IMR-90 (cell line): ENCODE measurements at regions not wholly inside any gene's neighbourhood (a gene's known extent, or its start where the extent isn't known, plus 50 kb on each side); places are given as distances from the start of the nearest gene placed in this dataset.

ENCODE experiments used
- ATAC-seq: fragments of 200-7000 bp; cut with Tn5 transposase; 2 replicates; pipeline ENCODE4 v1.9.1; 2020; ENCODE audit warnings: low read depth, mild to moderate bottlenecking, moderate library complexity
- BruUV-seq: library from RNA; stranded (reverse); fragments of 400-500 nt; replicated peaks from 2 replicates; lab custom pipeline; 2021; lab: Mats Ljungman, UMichigan
- CTCF ChIA-PET: fragments of 300-600 bp; formaldehyde crosslinking; extraction: SDS; loops from one replicate; lab custom pipeline; 2021; ENCODE audit warnings: antibody characterized with exemption; lab: Yijun Ruan, JAX
- POLR2A ChIA-PET: fragments of 300-600 bp; sonication (Branson Sonifier 250); formaldehyde crosslinking; loops from one replicate; lab custom pipeline; 2022; ENCODE audit warnings: antibody characterized with exemption; ENCODE audit not compliant: unreplicated experiment; lab: Charles Lee
- DNase-seq: peaks from one replicate; pipeline ENCODE4 v3.0.0; 2013
- H2AFZ ChIP-seq: replicated peaks from 2 replicates; pipeline ENCODE3; 2013; ENCODE audit warnings: low read length, mild to moderate bottlenecking; ENCODE audit not compliant: poor library complexity
- H2AK5ac ChIP-seq: 2 replicates; pipeline ENCODE4 v1.6.1; 2013; ENCODE audit warnings: low read depth, low read length, inconsistent platforms
- H2AK9ac ChIP-seq: replicated peaks from 2 replicates; pipeline ENCODE3; 2013; ENCODE audit warnings: mild to moderate bottlenecking, low read depth, low read length, moderate library complexity; ENCODE audit not compliant: poor library complexity
- H2BK120ac ChIP-seq: 2 replicates; pipeline ENCODE4 v1.6.1; 2013; ENCODE audit warnings: low read depth, low read length, inconsistent platforms
- H2BK15ac ChIP-seq: 3 replicates; pipeline ENCODE4 v1.6.1; 2013; ENCODE audit warnings: low read depth, low read length, inconsistent platforms
- H2BK20ac ChIP-seq: 2 replicates; pipeline ENCODE4 v1.6.1; 2013; ENCODE audit warnings: low read depth, mild to moderate bottlenecking, inconsistent platforms, low read length, moderate library complexity
- H2BK5ac ChIP-seq: 2 replicates; pipeline ENCODE4 v1.6.1; 2013; ENCODE audit warnings: mild to moderate bottlenecking, low read depth, low read length, inconsistent platforms; ENCODE audit not compliant: poor library complexity, severe bottlenecking
- H3K14ac ChIP-seq: replicated peaks from 2 replicates; pipeline ENCODE4 v1.6.1; 2013; ENCODE audit warnings: low read depth, low read length, inconsistent platforms
- H3K18ac ChIP-seq: 2 replicates; pipeline ENCODE4 v1.6.1; 2013; ENCODE audit warnings: low read depth, low read length, control low read depth
- H3K23ac ChIP-seq: 2 replicates; pipeline ENCODE4 v1.6.1; 2013; ENCODE audit warnings: low read depth, low read length, inconsistent platforms
- H3K27ac ChIP-seq: 2 replicates; pipeline ENCODE4 v1.5.1; 2013; ENCODE audit warnings: mild to moderate bottlenecking, control low read depth, low read length; ENCODE audit not compliant: insufficient read depth
- H3K27me3 ChIP-seq: 2 replicates; pipeline ENCODE4 v1.6.1; 2013; ENCODE audit warnings: low read length; ENCODE audit not compliant: control insufficient read depth, insufficient read depth
- H3K36me3 ChIP-seq: 2 replicates; pipeline ENCODE4 v1.6.1; 2013; ENCODE audit warnings: low read length, mixed read lengths; ENCODE audit not compliant: control insufficient read depth, insufficient read depth
- H3K4ac ChIP-seq: 2 replicates; pipeline ENCODE4 v1.6.1; 2013; ENCODE audit warnings: low read depth, low read length, inconsistent platforms
- H3K4me1 ChIP-seq: 2 replicates; pipeline ENCODE4 v1.6.1; 2013; ENCODE audit warnings: low read length, mixed read lengths; ENCODE audit not compliant: control insufficient read depth, insufficient read depth
- H3K4me2 ChIP-seq: 2 replicates; pipeline ENCODE4 v1.6.1; 2013; ENCODE audit warnings: low read depth, mild to moderate bottlenecking, control low read depth, low read length, moderate library complexity
- H3K4me3 ChIP-seq: 2 replicates; pipeline ENCODE4 v1.5.1; 2013; ENCODE audit warnings: low read depth, mild to moderate bottlenecking, control low read depth, low read length, moderate library complexity; ENCODE audit not compliant: insufficient read depth
- H3K56ac ChIP-seq: 2 replicates; pipeline ENCODE4 v1.6.1; 2013; ENCODE audit warnings: low read length, inconsistent platforms; ENCODE audit not compliant: insufficient read depth; ENCODE audit errors: extremely low read depth
- H3K79me1 ChIP-seq, 2 experiments: 2 replicates each; pipeline ENCODE4 v1.6.1; 2013; ENCODE audit warnings: low read length in 2 of 2, inconsistent platforms in 1 of 2, low read depth in 1 of 2
- H3K9ac ChIP-seq: 2 replicates; pipeline ENCODE4 v1.6.1; 2013; ENCODE audit warnings: low read depth, low read length, control low read depth
- H3K9me1 ChIP-seq: 2 replicates; pipeline ENCODE4 v1.6.1; 2013; ENCODE audit warnings: low read length, inconsistent platforms; ENCODE audit not compliant: insufficient read depth
- H3K9me3 ChIP-seq: 2 replicates; pipeline ENCODE4 v1.6.1; 2013; ENCODE audit warnings: low read length; ENCODE audit not compliant: control insufficient read depth, insufficient read depth
- H4K20me1 ChIP-seq: 2 replicates; pipeline ENCODE4 v1.6.1; 2013; ENCODE audit warnings: low read length, inconsistent platforms; ENCODE audit not compliant: insufficient read depth
- H4K5ac ChIP-seq: 2 replicates; pipeline ENCODE4 v1.6.1; 2013; ENCODE audit warnings: mild to moderate bottlenecking, low read depth, low read length, control low read depth
- H4K8ac ChIP-seq, 2 experiments: 2 replicates each; pipeline ENCODE4 v1.6.1; 2013; ENCODE audit warnings: low read depth in 2 of 2, low read length in 2 of 2, control low read depth in 1 of 2, inconsistent platforms in 1 of 2
- H4K91ac ChIP-seq: 2 replicates; pipeline ENCODE4 v1.6.1; 2013; ENCODE audit warnings: low read depth, low read length, inconsistent platforms; ENCODE audit not compliant: insufficient read depth
- FOS ChIP-seq: fragments of 150-350 bp; IDR thresholded peaks from 2 replicates; pipeline ENCODE4 v1.6.1; 2016; ENCODE audit warnings: low read depth, low read length
- RAD21 ChIP-seq: IDR thresholded peaks from 2 replicates; pipeline ENCODE4 v1.6.1; 2012; ENCODE audit warnings: low read length, improper control_type of control experiment
- RCOR1 ChIP-seq: IDR thresholded peaks from 2 replicates; pipeline ENCODE4 v1.6.1; 2012; ENCODE audit warnings: mild to moderate bottlenecking, low read length, improper control_type of control experiment; ENCODE audit not compliant: insufficient replicate concordance
- RFX5 ChIP-seq: IDR thresholded peaks from 2 replicates; pipeline ENCODE4 v1.8.0; 2012; ENCODE audit warnings: low read depth, mild to moderate bottlenecking, low read length, moderate library complexity
- SMC3 ChIP-seq: fragments of 150-350 bp; IDR thresholded peaks from 2 replicates; pipeline ENCODE4 v1.6.1; 2016; ENCODE audit warnings: low read depth, mild to moderate bottlenecking, antibody characterized with exemption, low read length, moderate library complexity
- WGBS, 2 experiments: methylation state at CpG; one replicate each; pipeline versions ENCODE4 v1.1.5 to v1.1.7; 2013; ENCODE audit warnings: missing lambda C conversion rate in 2 of 2; ENCODE audit not compliant: insufficient read length in 1 of 2; ENCODE audit errors: extremely low coverage in 2 of 2; 5-methylcytosine and 5-hydroxymethylcytosine counted together
- dilution Hi-C: fragments of 300-500 bp; cut with HindIII; formaldehyde crosslinking; loops from one replicate; pipeline ENCODE4 v1.14.3; 2018; ENCODE audit warnings: low sequenced_read_pairs; ENCODE audit not compliant: unreplicated experiment
- in situ Hi-C: fragments of 300-500 bp; cut with MboI; formaldehyde crosslinking; loops from 3 replicates; pipeline ENCODE4 v1.14.3; 2019; ENCODE audit warnings: low sequenced_read_pairs, inconsistent platforms, mixed read lengths
- intact Hi-C: fragments of 100-400 bp; cut with micrococcal nuclease; formaldehyde crosslinking; loops from 2 replicates; pipeline ENCODE4 v1.10.0; 2022
- TF ChIP-seq, protein P1 (sequence below): fragments of 150-350 bp; IDR thresholded peaks from 2 replicates; pipeline ENCODE4 v1.6.1; 2017; ENCODE audit warnings: mild to moderate bottlenecking, antibody characterized with exemption, low read length, low read depth
- TF ChIP-seq, protein P2 (sequence below): fragments of 150-350 bp; IDR thresholded peaks from 2 replicates; pipeline ENCODE4 v1.6.1; 2016; ENCODE audit warnings: low read depth, mild to moderate bottlenecking, low read length, moderate library complexity, borderline replicate concordance

DNA sequence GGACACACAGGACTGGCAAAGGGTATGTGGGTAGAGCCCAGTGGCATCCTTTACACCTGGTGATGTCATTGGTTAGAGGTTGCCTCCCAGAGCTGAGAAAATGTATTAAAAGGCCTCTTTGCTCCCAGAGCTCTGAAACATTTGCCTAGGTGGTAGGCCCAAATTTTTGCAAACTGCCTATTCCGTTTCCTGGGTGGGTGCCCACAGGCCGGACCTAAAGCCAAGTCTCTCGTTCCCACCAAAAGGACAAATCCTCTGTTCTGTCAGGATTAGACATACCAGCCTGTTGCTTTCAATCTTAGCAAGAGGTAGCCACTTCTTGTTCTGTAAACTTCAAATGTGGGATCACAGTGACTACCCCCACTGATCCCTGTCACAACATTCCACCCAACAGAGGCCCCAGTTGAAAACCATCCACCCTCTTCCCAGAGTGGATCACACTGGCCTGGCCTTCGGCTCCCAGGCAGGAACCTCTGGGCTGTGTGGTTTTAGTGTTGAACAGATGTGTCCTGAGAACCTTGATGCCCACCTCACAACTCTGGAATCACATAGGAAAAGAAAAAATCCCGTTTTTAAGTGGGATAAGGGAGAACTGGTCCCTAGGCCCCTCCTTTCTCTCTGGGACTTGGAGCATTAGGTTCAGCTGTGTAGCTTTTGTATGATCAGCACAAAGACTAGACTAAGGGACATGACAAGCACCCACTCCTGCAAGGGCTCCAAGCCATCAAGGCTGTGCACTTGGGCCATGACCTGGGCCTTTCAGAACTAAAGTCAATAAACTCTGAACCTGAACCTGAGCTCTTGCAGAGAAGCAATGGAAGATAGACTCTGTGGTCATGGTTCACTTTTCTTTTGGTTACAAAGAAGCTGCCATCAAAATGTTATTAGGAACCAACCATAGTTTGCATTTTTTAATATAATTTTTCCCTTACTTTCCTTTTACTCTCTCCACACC is 211.3 kb downstream of the CYP26B1 start:
- Histone ChIP-seq H2AK9ac (no peak overlapping the region), H3K23ac (no peak overlapping the region), H3K27me3 (peaks cover 31% of the 10 kb centered on the region), H4K5ac (no peak overlapping the region), H3K9ac (no peak overlapping the region), H3K9me3 (no peaks in the 10 kb centered on the region), H3K4me1 (no peaks in the 10 kb centered on the region), H3K4me2 (no peak overlapping the region), H2BK120ac (no peak overlapping the region), H3K18ac (no peak overlapping the region), H2BK15ac (no peak overlapping the region), H3K36me3 (no peaks in the 10 kb centered on the region), H3K4me3 (no peak overlapping the region), H3K56ac (no peak overlapping the region), H3K79me1 (no peaks in the 10 kb centered on the region), H2BK5ac (no peak overlapping the region), H4K20me1 (no peaks in the 10 kb centered on the region), H2AK5ac (no peak overlapping the region), H2BK20ac (no peak overlapping the region), H4K91ac (no peak overlapping the region), H2AFZ (no peak overlapping the region), H3K14ac (no peak overlapping the region), H4K8ac (no peak overlapping the region), H3K9me1 (no peaks in the 10 kb centered on the region; the same call in 1 of the 2 replicates), H3K4ac (no peak overlapping the region), H3K27ac (no peak overlapping the region)
- CTCF ChIA-PET, result interaction anchor here (0.6 to 1.0 kb wide), 2 partner anchors 12 to 41 kb away, joined by 3 read pairs; no protein-coding TSS in a partner anchor
- ATAC-seq (no peak), DNase-seq (no peak)
- POLR2A ChIA-PET, result no interaction called here
- in situ Hi-C loops (no loop called here), intact Hi-C loops (loop anchor here (10.0 kb wide), 1 partner anchor 322 kb away; no protein-coding TSS in a partner anchor), dilution Hi-C loops (no loop called here)
- WGBS, 2 experiments, result 80% methylated on average over 1 of the region's 5 CpGs; no CpG with 5 or more reads in 1 of the 2 experiments
- TF ChIP-seq, protein P1, sequence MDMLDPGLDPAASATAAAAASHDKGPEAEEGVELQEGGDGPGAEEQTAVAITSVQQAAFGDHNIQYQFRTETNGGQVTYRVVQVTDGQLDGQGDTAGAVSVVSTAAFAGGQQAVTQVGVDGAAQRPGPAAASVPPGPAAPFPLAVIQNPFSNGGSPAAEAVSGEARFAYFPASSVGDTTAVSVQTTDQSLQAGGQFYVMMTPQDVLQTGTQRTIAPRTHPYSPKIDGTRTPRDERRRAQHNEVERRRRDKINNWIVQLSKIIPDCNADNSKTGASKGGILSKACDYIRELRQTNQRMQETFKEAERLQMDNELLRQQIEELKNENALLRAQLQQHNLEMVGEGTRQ, result no peak
- TF ChIP-seq SMC3, result no peak
- TF ChIP-seq RFX5, result no peak
- no peak for TF ChIP-seq RCOR1
- TF ChIP-seq, protein P2, sequence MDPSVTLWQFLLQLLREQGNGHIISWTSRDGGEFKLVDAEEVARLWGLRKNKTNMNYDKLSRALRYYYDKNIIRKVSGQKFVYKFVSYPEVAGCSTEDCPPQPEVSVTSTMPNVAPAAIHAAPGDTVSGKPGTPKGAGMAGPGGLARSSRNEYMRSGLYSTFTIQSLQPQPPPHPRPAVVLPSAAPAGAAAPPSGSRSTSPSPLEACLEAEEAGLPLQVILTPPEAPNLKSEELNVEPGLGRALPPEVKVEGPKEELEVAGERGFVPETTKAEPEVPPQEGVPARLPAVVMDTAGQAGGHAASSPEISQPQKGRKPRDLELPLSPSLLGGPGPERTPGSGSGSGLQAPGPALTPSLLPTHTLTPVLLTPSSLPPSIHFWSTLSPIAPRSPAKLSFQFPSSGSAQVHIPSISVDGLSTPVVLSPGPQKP, result no peak
- TF ChIP-seq RAD21, result no peak
- no peak for TF ChIP-seq FOS
- BruUV-seq, result no TSS peak
